ENCODE measurements at regions not wholly inside any gene's neighbourhood (a gene's known extent, or its start where the extent isn't known, plus 50 kb on each side); places are given as distances from the start of the nearest gene placed in this dataset.

DNA sequence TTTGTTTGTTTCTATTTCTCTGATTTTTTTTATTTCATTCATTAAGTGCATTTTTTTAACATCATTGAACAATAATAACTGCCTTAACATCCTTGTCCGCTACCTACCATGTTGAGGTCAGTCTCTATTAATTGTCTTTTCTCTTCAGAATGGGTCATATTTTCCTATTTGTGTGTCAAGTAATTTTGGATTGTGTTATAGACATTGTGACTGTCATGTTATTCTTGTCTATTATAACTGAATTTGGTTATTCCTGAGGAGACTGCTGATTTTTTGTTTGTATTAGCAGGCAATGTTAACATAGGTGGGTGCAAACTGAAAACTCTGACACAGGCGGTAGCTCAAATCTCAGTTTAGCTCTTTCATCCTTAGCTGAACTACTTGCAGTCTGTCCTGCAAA lies 169.9 kb downstream of the DICER1 start:
- H3K4me3 ChIP-seq (ENCODE audit: low read length) = no peak overlapping the region
- DNase-seq (ENCODE audit: low read depth) = no peak
- no peak for TF ChIP-seq CTCF (conservative IDR thresholded peaks at IDR 0.05; ENCODE audit: low read depth, low read length)

- no peak overlapping the region for H3K4me3 ChIP-seq (ENCODE audit: low read length)
- TF ChIP-seq CTCF (conservative IDR thresholded peaks at IDR 0.05; ENCODE audit: low read depth, low read length) = no peak
- DNase-seq (ENCODE audit: low read depth) = no peak
Measured at GRCh38 chr14:94979891-94980290, 177.4 kb downstream of the DICER1 start.

GRCh38 chr14:94977016-94977415 lies 180.3 kb downstream of the DICER1 start:
- TF ChIP-seq CTCF (conservative IDR thresholded peaks at IDR 0.05; ENCODE audit: low read depth, low read length) = no peak
- no peak for DNase-seq (ENCODE audit: low read depth)
- no peak overlapping the region for H3K4me3 ChIP-seq (ENCODE audit: low read length)

DNA sequence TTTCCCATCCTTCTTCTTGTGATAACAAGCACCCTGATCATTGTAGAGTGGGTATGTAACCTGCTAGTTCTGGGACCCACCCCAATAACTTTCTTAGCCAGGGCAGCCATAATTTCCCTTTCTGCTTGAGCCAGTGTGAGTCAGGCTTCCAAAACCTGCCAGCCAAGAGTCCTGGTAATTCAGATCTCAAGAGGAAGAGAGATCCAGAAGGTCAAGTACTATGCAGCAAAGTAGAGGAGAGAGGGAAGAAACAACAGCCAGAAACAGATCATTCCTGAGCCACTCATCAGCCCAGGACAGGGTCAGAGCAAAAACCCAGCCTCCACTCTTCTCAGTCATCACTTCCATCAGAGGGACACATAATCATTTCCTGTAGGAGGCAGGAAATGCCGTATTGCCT lies 182.0 kb downstream of the DICER1 start:
- H3K4me3 ChIP-seq (ENCODE audit: low read length) = no peak overlapping the region
- no peak for DNase-seq (ENCODE audit: low read depth)
- no peak for TF ChIP-seq CTCF (conservative IDR thresholded peaks at IDR 0.05; ENCODE audit: low read depth, low read length)

DNA sequence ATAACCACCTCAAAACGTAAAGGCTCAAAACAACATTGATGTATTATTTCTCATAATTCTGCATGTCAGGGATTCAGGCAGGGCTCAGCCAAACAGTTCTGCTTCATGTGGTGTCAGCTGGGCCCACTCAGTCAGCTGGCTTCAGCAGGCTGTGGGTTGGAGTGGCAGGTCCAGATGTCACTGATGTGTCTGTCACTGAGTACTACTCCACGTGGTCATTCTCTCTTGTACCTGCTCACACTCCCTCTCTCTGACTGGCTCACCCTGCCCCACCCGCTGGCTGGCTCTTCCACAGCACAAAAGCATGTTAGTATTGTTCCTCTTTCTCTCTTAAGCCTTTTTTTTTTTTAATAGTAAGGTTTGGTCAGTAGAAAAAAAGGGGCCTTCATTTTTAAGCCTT lies 182.4 kb downstream of the DICER1 start:
- no peak for DNase-seq (ENCODE audit: low read depth)
- TF ChIP-seq CTCF (conservative IDR thresholded peaks at IDR 0.05; ENCODE audit: low read depth, low read length) = no peak
- H3K4me3 ChIP-seq (ENCODE audit: low read length) = no peak overlapping the region

- no peak overlapping the region for H3K4me3 ChIP-seq (ENCODE audit: low read length)
- DNase-seq (ENCODE audit: low read depth) = no peak
- TF ChIP-seq CTCF (conservative IDR thresholded peaks at IDR 0.05; ENCODE audit: low read depth, low read length) = no peak
Measured at GRCh38 chr14:94974422-94974821, 182.9 kb downstream of the DICER1 start.

- H3K4me3 ChIP-seq (ENCODE audit: low read length) = no peak overlapping the region
- TF ChIP-seq CTCF (conservative IDR thresholded peaks at IDR 0.05; ENCODE audit: low read depth, low read length) = no peak
- no peak for DNase-seq (ENCODE audit: low read depth)
Measured at GRCh38 chr14:94971750-94972149, 185.6 kb downstream of the DICER1 start.

All from retinal pigment epithelial cell (primary cell).